ENCODE measurements at regions not wholly inside any gene's neighbourhood (a gene's known extent, or its start where the extent isn't known, plus 50 kb on each side); places are given as distances from the start of the nearest gene placed in this dataset.

DNA sequence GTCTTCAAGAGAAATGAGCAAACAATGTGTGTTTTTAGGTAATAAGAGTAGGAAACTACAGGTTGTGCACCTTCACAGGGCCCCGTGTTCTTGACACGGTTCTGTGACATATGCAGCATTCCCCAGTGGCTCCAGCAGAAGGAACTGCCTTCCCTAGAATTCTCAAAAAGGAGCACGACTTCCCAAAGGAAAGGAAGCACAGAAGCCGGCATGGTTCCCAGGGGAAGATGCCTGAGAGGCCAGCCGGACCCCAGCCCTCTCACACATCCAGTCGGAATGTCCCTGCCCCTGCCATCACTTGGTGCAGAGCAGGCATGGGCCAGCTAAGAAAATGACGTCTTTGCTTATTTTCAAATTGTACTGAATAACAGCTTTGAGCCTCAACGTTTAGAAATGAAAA is 187.3 kb upstream of the NSMCE3 start (continued):
- TF ChIP-seq, protein P1, sequence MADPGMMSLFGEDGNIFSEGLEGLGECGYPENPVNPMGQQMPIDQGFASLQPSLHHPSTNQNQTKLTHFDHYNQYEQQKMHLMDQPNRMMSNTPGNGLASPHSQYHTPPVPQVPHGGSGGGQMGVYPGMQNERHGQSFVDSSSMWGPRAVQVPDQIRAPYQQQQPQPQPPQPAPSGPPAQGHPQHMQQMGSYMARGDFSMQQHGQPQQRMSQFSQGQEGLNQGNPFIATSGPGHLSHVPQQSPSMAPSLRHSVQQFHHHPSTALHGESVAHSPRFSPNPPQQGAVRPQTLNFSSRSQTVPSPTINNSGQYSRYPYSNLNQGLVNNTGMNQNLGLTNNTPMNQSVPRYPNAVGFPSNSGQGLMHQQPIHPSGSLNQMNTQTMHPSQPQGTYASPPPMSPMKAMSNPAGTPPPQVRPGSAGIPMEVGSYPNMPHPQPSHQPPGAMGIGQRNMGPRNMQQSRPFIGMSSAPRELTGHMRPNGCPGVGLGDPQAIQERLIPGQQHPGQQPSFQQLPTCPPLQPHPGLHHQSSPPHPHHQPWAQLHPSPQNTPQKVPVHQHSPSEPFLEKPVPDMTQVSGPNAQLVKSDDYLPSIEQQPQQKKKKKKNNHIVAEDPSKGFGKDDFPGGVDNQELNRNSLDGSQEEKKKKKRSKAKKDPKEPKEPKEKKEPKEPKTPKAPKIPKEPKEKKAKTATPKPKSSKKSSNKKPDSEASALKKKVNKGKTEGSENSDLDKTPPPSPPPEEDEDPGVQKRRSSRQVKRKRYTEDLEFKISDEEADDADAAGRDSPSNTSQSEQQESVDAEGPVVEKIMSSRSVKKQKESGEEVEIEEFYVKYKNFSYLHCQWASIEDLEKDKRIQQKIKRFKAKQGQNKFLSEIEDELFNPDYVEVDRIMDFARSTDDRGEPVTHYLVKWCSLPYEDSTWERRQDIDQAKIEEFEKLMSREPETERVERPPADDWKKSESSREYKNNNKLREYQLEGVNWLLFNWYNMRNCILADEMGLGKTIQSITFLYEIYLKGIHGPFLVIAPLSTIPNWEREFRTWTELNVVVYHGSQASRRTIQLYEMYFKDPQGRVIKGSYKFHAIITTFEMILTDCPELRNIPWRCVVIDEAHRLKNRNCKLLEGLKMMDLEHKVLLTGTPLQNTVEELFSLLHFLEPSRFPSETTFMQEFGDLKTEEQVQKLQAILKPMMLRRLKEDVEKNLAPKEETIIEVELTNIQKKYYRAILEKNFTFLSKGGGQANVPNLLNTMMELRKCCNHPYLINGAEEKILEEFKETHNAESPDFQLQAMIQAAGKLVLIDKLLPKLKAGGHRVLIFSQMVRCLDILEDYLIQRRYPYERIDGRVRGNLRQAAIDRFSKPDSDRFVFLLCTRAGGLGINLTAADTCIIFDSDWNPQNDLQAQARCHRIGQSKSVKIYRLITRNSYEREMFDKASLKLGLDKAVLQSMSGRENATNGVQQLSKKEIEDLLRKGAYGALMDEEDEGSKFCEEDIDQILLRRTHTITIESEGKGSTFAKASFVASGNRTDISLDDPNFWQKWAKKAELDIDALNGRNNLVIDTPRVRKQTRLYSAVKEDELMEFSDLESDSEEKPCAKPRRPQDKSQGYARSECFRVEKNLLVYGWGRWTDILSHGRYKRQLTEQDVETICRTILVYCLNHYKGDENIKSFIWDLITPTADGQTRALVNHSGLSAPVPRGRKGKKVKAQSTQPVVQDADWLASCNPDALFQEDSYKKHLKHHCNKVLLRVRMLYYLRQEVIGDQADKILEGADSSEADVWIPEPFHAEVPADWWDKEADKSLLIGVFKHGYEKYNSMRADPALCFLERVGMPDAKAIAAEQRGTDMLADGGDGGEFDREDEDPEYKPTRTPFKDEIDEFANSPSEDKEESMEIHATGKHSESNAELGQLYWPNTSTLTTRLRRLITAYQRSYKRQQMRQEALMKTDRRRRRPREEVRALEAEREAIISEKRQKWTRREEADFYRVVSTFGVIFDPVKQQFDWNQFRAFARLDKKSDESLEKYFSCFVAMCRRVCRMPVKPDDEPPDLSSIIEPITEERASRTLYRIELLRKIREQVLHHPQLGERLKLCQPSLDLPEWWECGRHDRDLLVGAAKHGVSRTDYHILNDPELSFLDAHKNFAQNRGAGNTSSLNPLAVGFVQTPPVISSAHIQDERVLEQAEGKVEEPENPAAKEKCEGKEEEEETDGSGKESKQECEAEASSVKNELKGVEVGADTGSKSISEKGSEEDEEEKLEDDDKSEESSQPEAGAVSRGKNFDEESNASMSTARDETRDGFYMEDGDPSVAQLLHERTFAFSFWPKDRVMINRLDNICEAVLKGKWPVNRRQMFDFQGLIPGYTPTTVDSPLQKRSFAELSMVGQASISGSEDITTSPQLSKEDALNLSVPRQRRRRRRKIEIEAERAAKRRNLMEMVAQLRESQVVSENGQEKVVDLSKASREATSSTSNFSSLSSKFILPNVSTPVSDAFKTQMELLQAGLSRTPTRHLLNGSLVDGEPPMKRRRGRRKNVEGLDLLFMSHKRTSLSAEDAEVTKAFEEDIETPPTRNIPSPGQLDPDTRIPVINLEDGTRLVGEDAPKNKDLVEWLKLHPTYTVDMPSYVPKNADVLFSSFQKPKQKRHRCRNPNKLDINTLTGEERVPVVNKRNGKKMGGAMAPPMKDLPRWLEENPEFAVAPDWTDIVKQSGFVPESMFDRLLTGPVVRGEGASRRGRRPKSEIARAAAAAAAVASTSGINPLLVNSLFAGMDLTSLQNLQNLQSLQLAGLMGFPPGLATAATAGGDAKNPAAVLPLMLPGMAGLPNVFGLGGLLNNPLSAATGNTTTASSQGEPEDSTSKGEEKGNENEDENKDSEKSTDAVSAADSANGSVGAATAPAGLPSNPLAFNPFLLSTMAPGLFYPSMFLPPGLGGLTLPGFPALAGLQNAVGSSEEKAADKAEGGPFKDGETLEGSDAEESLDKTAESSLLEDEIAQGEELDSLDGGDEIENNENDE (IDR thresholded peaks at IDR 0.05; ENCODE audit: insufficient replicate concordance, low read length), result no peak
- TF ChIP-seq CEBPB (IDR thresholded peaks at IDR 0.05; ENCODE audit: low read depth, low read length) (no peak), TCF12 (IDR thresholded peaks at IDR 0.05; ENCODE audit: low read depth, low read length) (no peak), KDM5A (IDR thresholded peaks at IDR 0.05; ENCODE audit: low read length) (no peak)

Data from H1 (cell line).